Astrocyte (in vitro differentiated cells and primary cell): ENCODE measurements at regions not wholly inside any gene's neighbourhood (a gene's known extent, or its start where the extent isn't known, plus 50 kb on each side); places are given as distances from the start of the nearest gene placed in this dataset.

Experiments used
- DNase-seq: peaks from one replicate; pipeline ENCODE4 v3.0.0-alpha.2; 2010; ENCODE audit warnings: low read depth
- FAIRE-seq: peaks from 2 replicates; lab custom pipeline; 2011; peaks lifted over from hg19 to GRCh38; lab: Jason Lieb, UNC
- H2AFZ ChIP-seq: 2 replicates; pipeline ENCODE4 v1.6.0; 2012; ENCODE audit warnings: low read depth, low read length, inconsistent platforms
- H3K27ac ChIP-seq: 2 replicates; pipeline ENCODE4 v1.5.1; 2011; ENCODE audit warnings: low read depth, low read length, inconsistent platforms
- H3K27me3 ChIP-seq: 2 replicates; pipeline ENCODE4 v1.6.0; 2011; ENCODE audit warnings: low read length, inconsistent platforms; ENCODE audit not compliant: insufficient read depth
- H3K36me3 ChIP-seq: 2 replicates; pipeline ENCODE4 v1.5.1; 2011; ENCODE audit warnings: low read length, inconsistent platforms; ENCODE audit not compliant: insufficient read depth
- H3K4me1 ChIP-seq: 2 replicates; pipeline ENCODE4 v1.5.1; 2011; ENCODE audit warnings: low read length, inconsistent platforms; ENCODE audit not compliant: insufficient read depth
- H3K4me2 ChIP-seq: 2 replicates; pipeline ENCODE4 v1.6.0; 2012; ENCODE audit warnings: low read length, inconsistent platforms
- H3K4me3 ChIP-seq: 2 replicates; pipeline ENCODE4 v1.5.1; 2011; ENCODE audit warnings: low read depth, mild to moderate bottlenecking, low read length, inconsistent platforms; ENCODE audit not compliant: insufficient read depth
- H3K79me2 ChIP-seq: 2 replicates; pipeline ENCODE4 v1.6.0; 2012; ENCODE audit warnings: mild to moderate bottlenecking, low read length, inconsistent platforms; ENCODE audit not compliant: insufficient read depth
- H3K9ac ChIP-seq: 2 replicates; pipeline ENCODE4 v1.6.0; 2012; ENCODE audit warnings: mild to moderate bottlenecking, low read length, inconsistent platforms
- H3K9me3 ChIP-seq: 2 replicates; pipeline ENCODE4 v1.5.1; 2012; ENCODE audit warnings: low read depth, mild to moderate bottlenecking, low read length, inconsistent platforms; ENCODE audit not compliant: insufficient read depth
- H4K20me1 ChIP-seq: 2 replicates; pipeline ENCODE4 v1.6.0; 2012; ENCODE audit warnings: low read length, inconsistent platforms; ENCODE audit not compliant: insufficient read depth
- H3K27ac Mint-ChIP-seq: one replicate; pipeline ENCODE4 v1.8.0; 2021; ENCODE audit warnings: mild to moderate bottlenecking, mixed read lengths; ENCODE audit not compliant: unreplicated experiment
- H3K27me3 Mint-ChIP-seq: one replicate; pipeline ENCODE4 v1.8.0; 2021; ENCODE audit warnings: low read depth, mixed read lengths; ENCODE audit not compliant: unreplicated experiment
- H3K36me3 Mint-ChIP-seq: one replicate; pipeline ENCODE4 v1.8.0; 2021; ENCODE audit warnings: low read depth, mixed read lengths; ENCODE audit not compliant: unreplicated experiment
- H3K4me1 Mint-ChIP-seq: one replicate; pipeline ENCODE4 v1.8.0; 2021; ENCODE audit warnings: low read depth, mixed read lengths; ENCODE audit not compliant: unreplicated experiment
- H3K4me3 Mint-ChIP-seq: one replicate; pipeline ENCODE4 v1.8.0; 2021; ENCODE audit warnings: mild to moderate bottlenecking, moderate library complexity, mixed read lengths; ENCODE audit not compliant: unreplicated experiment
- H3K9me3 Mint-ChIP-seq: one replicate; pipeline ENCODE4 v1.8.0; 2021; ENCODE audit warnings: mild to moderate bottlenecking, mixed read lengths; ENCODE audit not compliant: unreplicated experiment
- CTCF ChIP-seq: IDR thresholded peaks from 2 replicates; pipeline ENCODE4 v1.5.1; 2011; ENCODE audit warnings: low read depth, mild to moderate bottlenecking, inconsistent platforms, low read length, moderate library complexity; ENCODE audit not compliant: insufficient read depth
- EZH2 ChIP-seq: IDR thresholded peaks from 2 replicates; pipeline ENCODE4 v1.6.1; 2012; ENCODE audit warnings: mild to moderate bottlenecking, low read length, inconsistent platforms; ENCODE audit not compliant: insufficient read depth

GRCh38 chr5:124665035-124665434 is 81.4 kb downstream of the ZNF608 start:
- Histone ChIP-seq H3K27me3 (no peaks in the 10 kb centered on the region), H3K9me3 (no peaks in the 10 kb centered on the region), H3K9ac (no peak overlapping the region), H3K4me3 (no peak overlapping the region), H3K36me3 (no peaks in the 10 kb centered on the region), H3K4me2 (no peak overlapping the region), H3K27ac (no peak overlapping the region), H2AFZ (no peak overlapping the region), H3K4me1 (peaks cover 41% of the 10 kb centered on the region), H4K20me1 (peaks cover 16% of the 10 kb centered on the region), H3K79me2 (peaks cover 42% of the 10 kb centered on the region)
- Mint-ChIP-seq H3K4me3 (no peak overlapping the region), H3K36me3 (no peaks in the 10 kb centered on the region), H3K27me3 (no peaks in the 10 kb centered on the region), H3K27ac (peak overlapping the region; percentile 53), H3K9me3 (no peaks in the 10 kb centered on the region), H3K4me1 (peaks cover 83% of the 10 kb centered on the region)
- DNase-seq (no peak), FAIRE-seq (no peak)
- no peak for TF ChIP-seq CTCF
- TF ChIP-seq EZH2 = no peak

GRCh38 chr5:124664287-124664686 is 82.2 kb downstream of the ZNF608 start:
- no peak overlapping the region for H3K4me3 Mint-ChIP-seq
- FAIRE-seq = no peak
- peaks cover 42% of the 10 kb centered on the region for H3K4me1 ChIP-seq

More at GRCh38 chr5:124664287-124664686, 82.2 kb downstream of the ZNF608 start:
- H3K36me3 ChIP-seq = no peaks in the 10 kb centered on the region
- H3K79me2 ChIP-seq = peaks cover 42% of the 10 kb centered on the region
- peaks cover 83% of the 10 kb centered on the region for H3K4me1 Mint-ChIP-seq
- no peaks in the 10 kb centered on the region for H3K9me3 Mint-ChIP-seq
- DNase-seq = no peak
- TF ChIP-seq CTCF (no peak), EZH2 (no peak)
- no peaks in the 10 kb centered on the region for H3K36me3 Mint-ChIP-seq
- H3K27me3 ChIP-seq = no peaks in the 10 kb centered on the region
- H3K27me3 Mint-ChIP-seq = no peaks in the 10 kb centered on the region
- H2AFZ ChIP-seq = no peak overlapping the region
- no peak overlapping the region for H3K9ac ChIP-seq
- no peak overlapping the region for H3K4me3 ChIP-seq
- no peak overlapping the region for H3K27ac ChIP-seq
- H3K27ac Mint-ChIP-seq = peak overlapping the region; percentile 41
- H3K9me3 ChIP-seq = no peaks in the 10 kb centered on the region
- H3K4me2 ChIP-seq = no peak overlapping the region
- peaks cover 10% of the 10 kb centered on the region for H4K20me1 ChIP-seq
